ENCODE measurements at regions not wholly inside any gene's neighbourhood (a gene's known extent, or its start where the extent isn't known, plus 50 kb on each side); places are given as distances from the start of the nearest gene placed in this dataset.

DNA sequence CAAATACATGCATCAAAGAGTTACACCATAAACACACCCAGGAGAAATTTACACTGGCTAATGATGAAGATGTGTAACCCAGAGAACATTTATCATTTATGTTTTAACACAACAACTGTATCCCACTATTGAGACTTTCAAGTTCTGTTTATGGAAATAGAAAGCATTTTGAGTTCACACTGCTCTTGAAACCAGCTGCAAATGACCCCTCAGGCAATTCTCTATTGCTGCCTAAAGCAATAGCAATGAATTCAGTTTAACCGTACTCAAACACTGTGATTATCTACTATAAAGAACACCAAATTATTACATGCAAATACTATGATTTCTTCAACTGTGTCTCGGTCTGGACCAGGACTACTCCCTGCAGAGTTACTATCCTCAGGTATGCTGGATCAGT lies 452.7 kb upstream of the NRXN1 start:
- no peaks in the 10 kb centered on the region for H3K9me3 ChIP-seq
- no peak overlapping the region for H3K4me3 ChIP-seq
- no peaks in the 10 kb centered on the region for H3K36me3 ChIP-seq
- TF ChIP-seq POLR2A (IDR thresholded peaks at IDR 0.05) (no peak), POLR2AphosphoS5 (IDR thresholded peaks at IDR 0.05) (no peak), CTCF (IDR thresholded peaks at IDR 0.05) (no peak)
- intact Hi-C loops (cut with DNase I), result no loop called here
- H3K27ac ChIP-seq, result no peak overlapping the region
- H3K27me3 ChIP-seq, result no peaks in the 10 kb centered on the region
- WGBS, 2 donors, result 69 to 77% methylated on average over 2 of the region's 2 CpGs
- no peaks in the 10 kb centered on the region for H3K4me1 ChIP-seq
- no peak for DNase-seq

DNA sequence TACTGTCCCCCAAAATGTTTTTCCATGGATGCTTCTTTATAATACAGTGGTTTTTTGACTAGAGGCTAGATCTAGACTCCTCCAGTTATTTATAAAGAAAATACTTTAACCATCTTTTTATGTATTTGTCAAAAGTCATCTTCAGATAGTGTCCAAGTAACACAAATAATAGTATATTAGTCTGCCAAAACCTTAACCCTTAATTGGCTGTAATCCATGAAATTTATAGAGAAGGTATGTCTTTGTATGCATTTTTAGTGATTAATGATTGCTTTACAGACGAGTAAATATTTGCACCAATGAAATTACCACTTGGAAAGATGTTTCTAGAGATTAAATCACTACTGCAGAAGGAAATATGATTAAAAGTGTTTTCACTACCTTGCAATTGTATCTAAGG lies 451.8 kb upstream of the NRXN1 start:
- Histone ChIP-seq H3K4me3 (no peak overlapping the region), H3K27ac (no peak overlapping the region), H3K4me1 (no peaks in the 10 kb centered on the region), H3K9me3 (no peaks in the 10 kb centered on the region), H3K36me3 (no peaks in the 10 kb centered on the region), H3K27me3 (no peaks in the 10 kb centered on the region)
- intact Hi-C loops (cut with DNase I), result no loop called here
- no peak for DNase-seq
- no peak for TF ChIP-seq POLR2A (IDR thresholded peaks at IDR 0.05)
- WGBS, 2 donors, result 44 to 64% methylated on average over 1 of the region's 1 CpG

DNA sequence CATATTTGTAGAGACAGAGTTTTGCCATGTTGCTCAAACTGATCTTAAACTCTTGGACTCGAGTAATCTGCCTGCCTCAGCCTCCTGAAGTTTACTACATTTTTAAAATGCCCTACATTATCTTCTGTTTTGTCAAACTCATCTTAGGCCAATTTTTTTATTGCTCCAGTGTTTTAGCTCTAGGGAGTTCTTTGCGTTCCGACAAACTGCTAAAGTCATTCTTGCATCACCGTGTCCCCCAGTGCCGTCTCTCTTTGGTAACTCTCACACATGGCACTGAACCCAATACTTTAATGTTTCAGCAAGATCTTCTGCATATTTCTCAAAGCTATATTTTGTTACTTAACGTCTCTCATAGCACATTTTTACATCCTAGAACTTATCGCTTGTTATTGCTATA lies 440.9 kb upstream of the NRXN1 start:
- intact Hi-C loops (cut with DNase I), result no loop called here
- WGBS, 2 donors, result 81 to 90% methylated on average over 7 of the region's 7 CpGs
- no peaks in the 10 kb centered on the region for H3K4me1 ChIP-seq
- no peaks in the 10 kb centered on the region for H3K27me3 ChIP-seq
- H3K36me3 ChIP-seq, result no peaks in the 10 kb centered on the region
- no peak overlapping the region for H3K4me3 ChIP-seq
- no peak for DNase-seq
- no peak for TF ChIP-seq EP300 (IDR thresholded peaks at IDR 0.05)
- no peak for TF ChIP-seq POLR2AphosphoS5 (IDR thresholded peaks at IDR 0.05)
- no peak for TF ChIP-seq POLR2A (IDR thresholded peaks at IDR 0.05)
- no peak for TF ChIP-seq CTCF (IDR thresholded peaks at IDR 0.05)
- H3K27ac ChIP-seq, result no peak overlapping the region
- H3K9me3 ChIP-seq, result no peaks in the 10 kb centered on the region

DNA sequence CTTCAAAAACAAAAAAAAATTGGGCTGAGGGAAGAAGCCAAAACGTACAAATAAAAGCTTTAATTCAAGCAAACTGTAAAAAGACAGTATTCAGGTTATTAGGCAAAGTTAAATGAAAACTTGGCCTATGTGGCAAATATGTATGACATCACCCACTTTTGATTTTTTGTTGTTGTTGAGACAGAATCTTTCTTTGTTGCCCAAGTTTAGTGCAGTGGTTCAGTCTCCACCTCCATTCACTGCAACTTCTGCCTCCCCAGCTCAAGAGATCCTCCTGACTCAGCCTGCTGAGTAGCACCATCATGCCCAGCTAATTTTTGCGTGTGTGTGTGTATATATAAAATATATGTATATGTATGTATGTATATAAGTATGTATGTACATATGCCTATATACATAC lies 440.4 kb upstream of the NRXN1 start:
- TF ChIP-seq EP300 (IDR thresholded peaks at IDR 0.05) (no peak), POLR2AphosphoS5 (IDR thresholded peaks at IDR 0.05) (no peak), POLR2A (IDR thresholded peaks at IDR 0.05) (no peak)
- H3K4me3 ChIP-seq, result no peak overlapping the region
- WGBS, 2 donors, result 62 to 86% methylated on average over 2 of the region's 2 CpGs

DNA sequence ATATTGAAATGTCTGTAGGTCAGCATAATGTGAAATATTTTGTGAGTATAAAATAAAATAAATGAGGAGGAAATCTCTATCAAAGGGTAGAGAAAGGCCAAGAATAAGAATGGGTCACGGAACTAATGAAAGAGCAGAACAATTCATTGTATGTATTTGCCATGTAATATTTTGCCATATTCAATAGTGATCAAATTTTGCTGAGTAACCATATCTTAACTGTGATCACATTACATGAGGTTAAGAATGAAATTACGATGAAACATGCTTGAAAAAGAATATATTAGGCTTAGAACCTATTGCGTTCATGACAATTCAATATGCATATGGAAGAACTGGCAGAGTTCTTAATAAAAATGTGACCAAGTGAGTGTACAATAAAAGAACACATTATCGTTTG lies 437.2 kb upstream of the NRXN1 start:
- no peak for DNase-seq
- TF ChIP-seq EP300 (IDR thresholded peaks at IDR 0.05) (no peak), CTCF (IDR thresholded peaks at IDR 0.05) (no peak), POLR2A (IDR thresholded peaks at IDR 0.05) (no peak), POLR2AphosphoS5 (IDR thresholded peaks at IDR 0.05) (no peak)
- Histone ChIP-seq H3K27ac (no peak overlapping the region), H3K27me3 (no peaks in the 10 kb centered on the region), H3K4me3 (no peak overlapping the region), H3K9me3 (no peaks in the 10 kb centered on the region), H3K4me1 (no peaks in the 10 kb centered on the region), H3K36me3 (no peaks in the 10 kb centered on the region)
- intact Hi-C loops (cut with DNase I), result no loop called here
- 87 to 91% methylated on average over 4 of the region's 4 CpGs for WGBS, 2 donors

More for the DNA sequence above, 440.4 kb upstream of the NRXN1 start:
- no peaks in the 10 kb centered on the region for H3K27me3 ChIP-seq
- no peaks in the 10 kb centered on the region for H3K36me3 ChIP-seq
- H3K4me1 ChIP-seq, result no peaks in the 10 kb centered on the region
- no peak for DNase-seq
- H3K9me3 ChIP-seq, result no peaks in the 10 kb centered on the region
- intact Hi-C loops (cut with DNase I), result no loop called here
- H3K27ac ChIP-seq, result no peak overlapping the region

DNA sequence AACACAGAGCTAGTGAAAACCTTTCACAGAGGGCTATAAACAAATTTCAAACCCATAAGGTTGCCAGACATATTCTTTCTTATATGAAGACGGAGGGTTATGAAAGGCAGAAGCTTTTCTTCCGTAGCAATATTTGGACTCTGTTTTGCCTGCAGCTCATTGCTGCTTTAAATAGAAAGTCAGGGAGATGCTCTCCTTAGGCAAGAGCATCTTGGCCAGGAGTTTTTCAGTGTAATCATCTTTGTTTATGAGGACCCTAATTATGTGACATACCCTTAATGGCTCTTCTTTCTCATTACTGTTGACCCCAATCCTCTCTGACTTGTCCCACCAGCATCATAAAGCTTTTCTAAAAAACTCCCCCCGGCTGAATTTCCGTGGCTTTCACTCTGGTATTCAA lies 433.4 kb upstream of the NRXN1 start:
- intact Hi-C loops (cut with DNase I), result no loop called here
- Histone ChIP-seq H3K4me3 (no peak overlapping the region), H3K27me3 (no peaks in the 10 kb centered on the region), H3K27ac (no peak overlapping the region), H3K9me3 (no peaks in the 10 kb centered on the region), H3K4me1 (no peaks in the 10 kb centered on the region), H3K36me3 (no peaks in the 10 kb centered on the region)
- no peak for DNase-seq
- WGBS, 2 donors, result 58 to 59% methylated on average over 4 of the region's 4 CpGs
- TF ChIP-seq POLR2A (IDR thresholded peaks at IDR 0.05), result no peak

Data from sigmoid colon (tissue), 6 donors.